Left ventricle myocardium inferior (tissue), 1 donor: ENCODE measurements at regions not wholly inside any gene's neighbourhood (a gene's known extent, or its start where the extent isn't known, plus 50 kb on each side); places are given as distances from the start of the nearest gene placed in this dataset.

ENCODE experiments used
- DNase-seq: peaks from one replicate; pipeline ENCODE4 v3.0.0-alpha.2; 2020
- H3K27ac ChIP-seq: fragments of 200-600 bp; replicated peaks from 2 replicates; pipeline ENCODE4 v1.8.0; 2021
- H3K27me3 ChIP-seq: fragments of 200-600 bp; 2 replicates; pipeline ENCODE4 v1.8.0; 2021; ENCODE audit warnings: low read depth
- H3K36me3 ChIP-seq: fragments of 200-600 bp; 2 replicates; pipeline ENCODE4 v1.8.0; 2021
- H3K4me1 ChIP-seq: fragments of 200-600 bp; 2 replicates; pipeline ENCODE4 v1.8.0; 2021
- H3K4me3 ChIP-seq: fragments of 200-600 bp; 2 replicates; pipeline ENCODE4 v1.8.0; 2021; ENCODE audit warnings: mild to moderate bottlenecking, moderate library complexity
- H3K9me3 ChIP-seq: fragments of 200-600 bp; replicated peaks from 2 replicates; pipeline ENCODE4 v1.8.0; 2021
- CTCF ChIP-seq: fragments of 200-600 bp; IDR thresholded peaks from 2 replicates; pipeline ENCODE4 v1.8.0; 2021; ENCODE audit warnings: antibody characterized with exemption, mild to moderate bottlenecking, borderline replicate concordance
- intact Hi-C: fragments of 100-400 bp; cut with micrococcal nuclease; formaldehyde crosslinking; loops from one replicate; pipeline ENCODE4 v1.11.0; 2022
- donor health status: DM: no; HTN: yes; CAD: no; lungs with severe emphysema.

GRCh38 chr13:37207691-37208451 lies 102.4 kb upstream of the CSNK1A1L start:
- no peak overlapping the region for H3K27ac ChIP-seq
- H3K27me3 ChIP-seq: no peaks in the 10 kb centered on the region
- intact Hi-C loops: no loop called here
- no peak for DNase-seq
- no peak for TF ChIP-seq CTCF
- no peaks in the 10 kb centered on the region for H3K4me1 ChIP-seq
- no peaks in the 10 kb centered on the region for H3K36me3 ChIP-seq
- H3K4me3 ChIP-seq: no peak overlapping the region
- no peaks in the 10 kb centered on the region for H3K9me3 ChIP-seq

GRCh38 chr13:37202264-37202663 lies 96.8 kb upstream of the CSNK1A1L start:
- no peak overlapping the region for H3K4me3 ChIP-seq

GRCh38 chr13:37201081-37201480 lies 95.6 kb upstream of the CSNK1A1L start:
- H3K27me3 ChIP-seq: no peaks in the 10 kb centered on the region
- no peaks in the 10 kb centered on the region for H3K9me3 ChIP-seq
- intact Hi-C loops: no loop called here
- H3K27ac ChIP-seq: no peak overlapping the region
- DNase-seq: no peak
- H3K4me3 ChIP-seq: no peak overlapping the region
- no peaks in the 10 kb centered on the region for H3K4me1 ChIP-seq
- no peak for TF ChIP-seq CTCF
- H3K36me3 ChIP-seq: no peaks in the 10 kb centered on the region

More at GRCh38 chr13:37202264-37202663, 96.8 kb upstream of the CSNK1A1L start:
- no peak for TF ChIP-seq CTCF
- Histone ChIP-seq H3K27ac (no peak overlapping the region), H3K9me3 (no peaks in the 10 kb centered on the region), H3K4me1 (no peaks in the 10 kb centered on the region), H3K27me3 (no peaks in the 10 kb centered on the region), H3K36me3 (no peaks in the 10 kb centered on the region)
- no peak for DNase-seq
- intact Hi-C loops: no loop called here

GRCh38 chr13:37198629-37199028 lies 93.2 kb upstream of the CSNK1A1L start:
- Histone ChIP-seq H3K36me3 (no peaks in the 10 kb centered on the region), H3K9me3 (no peaks in the 10 kb centered on the region), H3K4me3 (no peak overlapping the region), H3K27me3 (no peaks in the 10 kb centered on the region), H3K4me1 (no peaks in the 10 kb centered on the region), H3K27ac (no peak overlapping the region)
- TF ChIP-seq CTCF: no peak
- intact Hi-C loops: no loop called here
- DNase-seq: no peak

GRCh38 chr13:37195621-37196020 lies 90.2 kb upstream of the CSNK1A1L start:
- Histone ChIP-seq H3K36me3 (no peaks in the 10 kb centered on the region), H3K27me3 (no peaks in the 10 kb centered on the region), H3K9me3 (no peaks in the 10 kb centered on the region), H3K4me1 (no peaks in the 10 kb centered on the region), H3K4me3 (no peak overlapping the region), H3K27ac (no peak overlapping the region)
- intact Hi-C loops: no loop called here
- no peak for DNase-seq
- no peak for TF ChIP-seq CTCF
